ENCODE measurements at regions not wholly inside any gene's neighbourhood (a gene's known extent, or its start where the extent isn't known, plus 50 kb on each side); places are given as distances from the start of the nearest gene placed in this dataset.

- H4K20me1 ChIP-seq (ENCODE audit: insufficient read depth) = no peaks in the 10 kb centered on the region
- WGBS (ENCODE audit: low lambda C conversion rate) = 2% methylated on average over 3 of the region's 3 CpGs
- H3F3A ChIP-seq (replicated peaks; ENCODE audit: insufficient read depth) = no peaks in the 10 kb centered on the region
- H3K4me3 ChIP-seq (ENCODE audit: low read depth in 2 of 2, low read length in 1 of 2) = no peak overlapping the region
- ChIA-PET POLR2A (no interaction called here), CTCF (no interaction called here)
- no peak for TF ChIP-seq SMC3 (IDR thresholded peaks at IDR 0.05; ENCODE audit: low read depth, low read length)
- TF ChIP-seq GATA2 (CRISPR knock-in tag; IDR thresholded peaks at IDR 0.05) = no peak
- no peak for TF ChIP-seq RCOR1 (IDR thresholded peaks at IDR 0.05; ENCODE audit: low read length)
- no peak for TF ChIP-seq YY1 (IDR thresholded peaks at IDR 0.05; ENCODE audit: low read depth)
- no peak for TF ChIP-seq FOXM1 (IDR thresholded peaks at IDR 0.05; ENCODE audit: low read depth)
- no peak for TF ChIP-seq FOXJ3 (CRISPR knock-in tag; IDR thresholded peaks at IDR 0.05)
- no peak for TF ChIP-seq EP300 (IDR thresholded peaks at IDR 0.05; ENCODE audit: borderline replicate concordance in 1 of 2, low read depth in 1 of 2, low read length in 1 of 2)
- no peak for TF ChIP-seq MEF2A (IDR thresholded peaks at IDR 0.05; ENCODE audit: borderline replicate concordance, low read depth)
- H3K27me3 ChIP-seq (ENCODE audit: insufficient read depth) = no peaks in the 10 kb centered on the region
- no peak overlapping the region for H3K4me2 ChIP-seq
- H3K9me2 ChIP-seq = no peaks in the 10 kb centered on the region
- H2AFZ ChIP-seq (ENCODE audit: low read depth) = no peak overlapping the region
- no peaks in the 10 kb centered on the region for H3K36me3 ChIP-seq (replicated peaks in 1 of 2; ENCODE audit: control insufficient read depth in 1 of 2, insufficient read depth in 2 of 2, low read length in 1 of 2)
- no peak overlapping the region for H3K27ac ChIP-seq (ENCODE audit: low read depth in 2 of 2, low read length in 1 of 2)
- DNase-seq = no peak
- H3K9ac ChIP-seq = no peak overlapping the region
- no peaks in the 10 kb centered on the region for H3K4me1 ChIP-seq (ENCODE audit: control insufficient read depth in 1 of 2, insufficient read depth in 2 of 2, low read depth in 1 of 2, low read length in 1 of 2)
- no peaks in the 10 kb centered on the region for H3K79me2 ChIP-seq (ENCODE audit: insufficient read depth)
- H3K9me3 ChIP-seq = no peaks in the 10 kb centered on the region
Measured at GRCh38 chr1:118346936-118347335, 161.9 kb upstream of the SPAG17 start.

- H3K4me2 ChIP-seq = no peak overlapping the region
- TF ChIP-seq FOSL2 (IDR thresholded peaks at IDR 0.05; ENCODE audit: borderline replicate concordance, low read depth) (no peak), EP300 (IDR thresholded peaks at IDR 0.05; ENCODE audit: borderline replicate concordance in 1 of 2, low read depth in 1 of 2, low read length in 1 of 2) (no peak), MEF2A (IDR thresholded peaks at IDR 0.05; ENCODE audit: borderline replicate concordance, low read depth) (no peak), CHD2 (IDR thresholded peaks at IDR 0.05; ENCODE audit: low read length, partially characterized antibody) (no peak)
- H3K36me3 ChIP-seq (replicated peaks in 1 of 2; ENCODE audit: control insufficient read depth in 1 of 2, insufficient read depth in 2 of 2, low read length in 1 of 2) = no peaks in the 10 kb centered on the region
- H3K27me3 ChIP-seq (ENCODE audit: insufficient read depth) = no peaks in the 10 kb centered on the region
- H3K4me3 ChIP-seq (ENCODE audit: low read depth in 2 of 2, low read length in 1 of 2) = no peak overlapping the region
- no peaks in the 10 kb centered on the region for H3K4me1 ChIP-seq (ENCODE audit: control insufficient read depth in 1 of 2, insufficient read depth in 2 of 2, low read depth in 1 of 2, low read length in 1 of 2)
- ChIA-PET POLR2A (no interaction called here), CTCF (no interaction called here)
- no peaks in the 10 kb centered on the region for H4K20me1 ChIP-seq (ENCODE audit: insufficient read depth)
- H3F3A ChIP-seq (replicated peaks; ENCODE audit: insufficient read depth) = no peaks in the 10 kb centered on the region
- H3K9me2 ChIP-seq = no peaks in the 10 kb centered on the region
- no peaks in the 10 kb centered on the region for H3K9me3 ChIP-seq
- no peak overlapping the region for H3K27ac ChIP-seq (ENCODE audit: low read depth in 2 of 2, low read length in 1 of 2)
- WGBS (ENCODE audit: low lambda C conversion rate) = 3% methylated on average over 5 of the region's 5 CpGs
- H3K79me2 ChIP-seq (ENCODE audit: insufficient read depth) = no peaks in the 10 kb centered on the region
- no peak for DNase-seq
- no peak overlapping the region for H3K9ac ChIP-seq
- no peak overlapping the region for H2AFZ ChIP-seq (ENCODE audit: low read depth)
Measured at GRCh38 chr1:118340928-118341910, 156.2 kb upstream of the SPAG17 start.

All from SK-N-SH (cell line).